ENCODE measurements at regions not wholly inside any gene's neighbourhood (a gene's known extent, or its start where the extent isn't known, plus 50 kb on each side); places are given as distances from the start of the nearest gene placed in this dataset.

- Histone ChIP-seq H3K4me1 (ENCODE audit: control insufficient read depth in 1 of 2, insufficient read depth in 2 of 2, low read length in 2 of 2) (no peaks in the 10 kb centered on the region), H3K9me3 (ENCODE audit: control insufficient read depth, low read length) (no peaks in the 10 kb centered on the region), H3K27ac (ENCODE audit: low read depth in 1 of 2, low read length in 2 of 2) (no peak overlapping the region), H3K27me3 (ENCODE audit: control insufficient read depth in 1 of 2, insufficient read depth in 2 of 2, low read length in 1 of 2) (no peaks in the 10 kb centered on the region), H3K4me3 (ENCODE audit: low read length in 2 of 2) (no peak overlapping the region), H3K36me3 (ENCODE audit: control insufficient read depth in 1 of 2, insufficient read depth in 2 of 2, low read length in 1 of 2) (no peaks in the 10 kb centered on the region)
- DNase-seq: no peak
- no peak for ATAC-seq (ENCODE audit: low FRiP score)
- 92 to 100% methylated on average over 1 of the region's 1 CpG for WGBS, 2 donors
- intact Hi-C loops (cut with DNase I): no loop called here
These were observed 1415.6 kb upstream of the ATXN8OS start for GRCh38 chr13:68692049-68692448.

GRCh38 chr13:68690567-68690966 is 1417.1 kb upstream of the ATXN8OS start:
- ATAC-seq (ENCODE audit: low FRiP score): no peak
- DNase-seq: no peak
- intact Hi-C loops (cut with DNase I): no loop called here

GRCh38 chr13:68676513-68677115 is 1431.0 kb upstream of the ATXN8OS start:
- no peaks in the 10 kb centered on the region for H3K9me3 ChIP-seq (ENCODE audit: control insufficient read depth, low read length)
- intact Hi-C loops (cut with DNase I): no loop called here
- no peak overlapping the region for H3K27ac ChIP-seq (ENCODE audit: low read depth in 1 of 2, low read length in 2 of 2)
- H3K4me3 ChIP-seq (ENCODE audit: low read length in 2 of 2): no peak overlapping the region
- no peaks in the 10 kb centered on the region for H3K27me3 ChIP-seq (ENCODE audit: control insufficient read depth in 1 of 2, insufficient read depth in 2 of 2, low read length in 1 of 2)
- H3K4me1 ChIP-seq (ENCODE audit: control insufficient read depth in 1 of 2, insufficient read depth in 2 of 2, low read length in 2 of 2): no peaks in the 10 kb centered on the region
- DNase-seq: no peak
- H3K36me3 ChIP-seq (ENCODE audit: control insufficient read depth in 1 of 2, insufficient read depth in 2 of 2, low read length in 1 of 2): no peaks in the 10 kb centered on the region
- 79 to 82% methylated on average over 2 of the region's 2 CpGs for WGBS, 2 donors
- no peak for ATAC-seq (ENCODE audit: low FRiP score)

More at GRCh38 chr13:68690567-68690966, 1417.1 kb upstream of the ATXN8OS start:
- H3K9me3 ChIP-seq (ENCODE audit: control insufficient read depth, low read length): no peaks in the 10 kb centered on the region
- no peaks in the 10 kb centered on the region for H3K4me1 ChIP-seq (ENCODE audit: control insufficient read depth in 1 of 2, insufficient read depth in 2 of 2, low read length in 2 of 2)
- H3K4me3 ChIP-seq (ENCODE audit: low read length in 2 of 2): no peak overlapping the region
- no peaks in the 10 kb centered on the region for H3K36me3 ChIP-seq (ENCODE audit: control insufficient read depth in 1 of 2, insufficient read depth in 2 of 2, low read length in 1 of 2)
- WGBS, 2 donors: 50 to 55% methylated on average over 2 of the region's 2 CpGs
- H3K27ac ChIP-seq (ENCODE audit: low read depth in 1 of 2, low read length in 2 of 2): no peak overlapping the region
- no peaks in the 10 kb centered on the region for H3K27me3 ChIP-seq (ENCODE audit: control insufficient read depth in 1 of 2, insufficient read depth in 2 of 2, low read length in 1 of 2)

- no peak for ATAC-seq (ENCODE audit: low FRiP score)
- Histone ChIP-seq H3K27ac (ENCODE audit: low read depth in 1 of 2, low read length in 2 of 2) (no peak overlapping the region), H3K4me3 (ENCODE audit: low read length in 2 of 2) (no peak overlapping the region), H3K9me3 (ENCODE audit: control insufficient read depth, low read length) (no peaks in the 10 kb centered on the region), H3K4me1 (ENCODE audit: control insufficient read depth in 1 of 2, insufficient read depth in 2 of 2, low read length in 2 of 2) (no peaks in the 10 kb centered on the region), H3K36me3 (ENCODE audit: control insufficient read depth in 1 of 2, insufficient read depth in 2 of 2, low read length in 1 of 2) (no peaks in the 10 kb centered on the region), H3K27me3 (ENCODE audit: control insufficient read depth in 1 of 2, insufficient read depth in 2 of 2, low read length in 1 of 2) (no peaks in the 10 kb centered on the region)
- DNase-seq: no peak
- WGBS, 2 donors: 35 to 52% methylated on average over 2 of the region's 2 CpGs
- intact Hi-C loops (cut with DNase I): no loop called here
These were observed 1432.4 kb upstream of the ATXN8OS start for GRCh38 chr13:68675209-68675608.

GRCh38 chr13:68667863-68668262 is 1437.7 kb upstream of the PCDH9 start:
- no peaks in the 10 kb centered on the region for H3K36me3 ChIP-seq (ENCODE audit: control insufficient read depth in 1 of 2, insufficient read depth in 2 of 2, low read length in 1 of 2)
- no peak for ATAC-seq (ENCODE audit: low FRiP score)
- intact Hi-C loops (cut with DNase I): no loop called here
- no peak overlapping the region for H3K27ac ChIP-seq (ENCODE audit: low read depth in 1 of 2, low read length in 2 of 2)
- no peaks in the 10 kb centered on the region for H3K9me3 ChIP-seq (ENCODE audit: control insufficient read depth, low read length)
- no peaks in the 10 kb centered on the region for H3K27me3 ChIP-seq (ENCODE audit: control insufficient read depth in 1 of 2, insufficient read depth in 2 of 2, low read length in 1 of 2)
- no peak for DNase-seq
- H3K4me1 ChIP-seq (ENCODE audit: control insufficient read depth in 1 of 2, insufficient read depth in 2 of 2, low read length in 2 of 2): no peaks in the 10 kb centered on the region
- no peak overlapping the region for H3K4me3 ChIP-seq (ENCODE audit: low read length in 2 of 2)
- 47 to 54% methylated on average over 3 of the region's 3 CpGs for WGBS, 2 donors

- Histone ChIP-seq H3K4me3 (ENCODE audit: low read length in 2 of 2) (no peak overlapping the region), H3K36me3 (ENCODE audit: control insufficient read depth in 1 of 2, insufficient read depth in 2 of 2, low read length in 1 of 2) (no peaks in the 10 kb centered on the region), H3K27me3 (ENCODE audit: control insufficient read depth in 1 of 2, insufficient read depth in 2 of 2, low read length in 1 of 2) (no peaks in the 10 kb centered on the region), H3K9me3 (ENCODE audit: control insufficient read depth, low read length) (no peaks in the 10 kb centered on the region), H3K4me1 (ENCODE audit: control insufficient read depth in 1 of 2, insufficient read depth in 2 of 2, low read length in 2 of 2) (no peaks in the 10 kb centered on the region), H3K27ac (ENCODE audit: low read depth in 1 of 2, low read length in 2 of 2) (no peak overlapping the region)
- no peak for DNase-seq
- intact Hi-C loops (cut with DNase I): no loop called here
- ATAC-seq (ENCODE audit: low FRiP score): no peak
- 44 to 60% methylated on average over 9 of the region's 9 CpGs for WGBS, 2 donors
These were observed 1436.8 kb upstream of the PCDH9 start for GRCh38 chr13:68666774-68667397.

- ATAC-seq (ENCODE audit: low FRiP score) (no peak), DNase-seq (no peak)
- no peaks in the 10 kb centered on the region for H3K9me3 ChIP-seq (ENCODE audit: control insufficient read depth, low read length)
- intact Hi-C loops (cut with DNase I): no loop called here
- H3K4me3 ChIP-seq (ENCODE audit: low read length in 2 of 2): no peak overlapping the region
- H3K27ac ChIP-seq (ENCODE audit: low read depth in 1 of 2, low read length in 2 of 2): no peak overlapping the region
- H3K27me3 ChIP-seq (ENCODE audit: control insufficient read depth in 1 of 2, insufficient read depth in 2 of 2, low read length in 1 of 2): no peaks in the 10 kb centered on the region
- no peaks in the 10 kb centered on the region for H3K4me1 ChIP-seq (ENCODE audit: control insufficient read depth in 1 of 2, insufficient read depth in 2 of 2, low read length in 2 of 2)
- H3K36me3 ChIP-seq (ENCODE audit: control insufficient read depth in 1 of 2, insufficient read depth in 2 of 2, low read length in 1 of 2): no peaks in the 10 kb centered on the region
These were observed 1415.7 kb upstream of the PCDH9 start for GRCh38 chr13:68645814-68646213.

GRCh38 chr13:68644611-68645010 is 1414.5 kb upstream of the PCDH9 start:
- 39 to 45% methylated on average over 6 of the region's 6 CpGs for WGBS, 2 donors
- DNase-seq (no peak), ATAC-seq (ENCODE audit: low FRiP score) (no peak)
- H3K27me3 ChIP-seq (ENCODE audit: control insufficient read depth in 1 of 2, insufficient read depth in 2 of 2, low read length in 1 of 2): no peaks in the 10 kb centered on the region
- intact Hi-C loops (cut with DNase I): no loop called here
- H3K4me3 ChIP-seq (ENCODE audit: low read length in 2 of 2): no peak overlapping the region
- H3K4me1 ChIP-seq (ENCODE audit: control insufficient read depth in 1 of 2, insufficient read depth in 2 of 2, low read length in 2 of 2): no peaks in the 10 kb centered on the region
- H3K27ac ChIP-seq (ENCODE audit: low read depth in 1 of 2, low read length in 2 of 2): no peak overlapping the region
- H3K36me3 ChIP-seq (ENCODE audit: control insufficient read depth in 1 of 2, insufficient read depth in 2 of 2, low read length in 1 of 2): no peaks in the 10 kb centered on the region
- H3K9me3 ChIP-seq (ENCODE audit: control insufficient read depth, low read length): no peaks in the 10 kb centered on the region

- Histone ChIP-seq H3K36me3 (ENCODE audit: control insufficient read depth in 1 of 2, insufficient read depth in 2 of 2, low read length in 1 of 2) (no peaks in the 10 kb centered on the region), H3K4me1 (ENCODE audit: control insufficient read depth in 1 of 2, insufficient read depth in 2 of 2, low read length in 2 of 2) (no peaks in the 10 kb centered on the region), H3K27ac (ENCODE audit: low read depth in 1 of 2, low read length in 2 of 2) (no peak overlapping the region), H3K9me3 (ENCODE audit: control insufficient read depth, low read length) (no peaks in the 10 kb centered on the region), H3K4me3 (ENCODE audit: low read length in 2 of 2) (no peak overlapping the region), H3K27me3 (ENCODE audit: control insufficient read depth in 1 of 2, insufficient read depth in 2 of 2, low read length in 1 of 2) (no peaks in the 10 kb centered on the region)
- intact Hi-C loops (cut with DNase I): no loop called here
- no peak for DNase-seq
- no peak for ATAC-seq (ENCODE audit: low FRiP score)
- WGBS, 2 donors: 59 to 71% methylated on average over 1 of the region's 1 CpG
These were observed 1406.6 kb upstream of the PCDH9 start for GRCh38 chr13:68636784-68637183.

Measured in aorta (tissue), 5 donors.